ENCODE measurements at regions not wholly inside any gene's neighbourhood (a gene's known extent, or its start where the extent isn't known, plus 50 kb on each side); places are given as distances from the start of the nearest gene placed in this dataset.

GRCh38 chr11:127103586-127104388 lies 103.2 kb upstream of the KIRREL3 start:
- TF ChIP-seq, protein P1, sequence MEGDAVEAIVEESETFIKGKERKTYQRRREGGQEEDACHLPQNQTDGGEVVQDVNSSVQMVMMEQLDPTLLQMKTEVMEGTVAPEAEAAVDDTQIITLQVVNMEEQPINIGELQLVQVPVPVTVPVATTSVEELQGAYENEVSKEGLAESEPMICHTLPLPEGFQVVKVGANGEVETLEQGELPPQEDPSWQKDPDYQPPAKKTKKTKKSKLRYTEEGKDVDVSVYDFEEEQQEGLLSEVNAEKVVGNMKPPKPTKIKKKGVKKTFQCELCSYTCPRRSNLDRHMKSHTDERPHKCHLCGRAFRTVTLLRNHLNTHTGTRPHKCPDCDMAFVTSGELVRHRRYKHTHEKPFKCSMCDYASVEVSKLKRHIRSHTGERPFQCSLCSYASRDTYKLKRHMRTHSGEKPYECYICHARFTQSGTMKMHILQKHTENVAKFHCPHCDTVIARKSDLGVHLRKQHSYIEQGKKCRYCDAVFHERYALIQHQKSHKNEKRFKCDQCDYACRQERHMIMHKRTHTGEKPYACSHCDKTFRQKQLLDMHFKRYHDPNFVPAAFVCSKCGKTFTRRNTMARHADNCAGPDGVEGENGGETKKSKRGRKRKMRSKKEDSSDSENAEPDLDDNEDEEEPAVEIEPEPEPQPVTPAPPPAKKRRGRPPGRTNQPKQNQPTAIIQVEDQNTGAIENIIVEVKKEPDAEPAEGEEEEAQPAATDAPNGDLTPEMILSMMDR (IDR thresholded peaks at IDR 0.05), result no peak
- no peak for TF ChIP-seq POLR2AphosphoS5 (IDR thresholded peaks at IDR 0.05)
